AG10803 (cell line): ENCODE measurements at regions not wholly inside any gene's neighbourhood (a gene's known extent, or its start where the extent isn't known, plus 50 kb on each side); places are given as distances from the start of the nearest gene placed in this dataset.
"Not testable (repeated sequence)": the region's sequence is repeated elsewhere in the genome, so short reads cannot be mapped to it uniquely, and the experiment has no call there.

Experiments
- DNase-seq: peaks from one replicate; pipeline ENCODE4 v3.0.0; 2010; ENCODE audit warnings: low read depth
- H3K4me3 ChIP-seq: 2 replicates; pipeline ENCODE4 v1.5.1; 2011; ENCODE audit warnings: mild to moderate bottlenecking, low read length, control low read depth
- CTCF ChIP-seq: conservative IDR thresholded peaks from 2 replicates; pipeline ENCODE4 v1.5.1; 2011; ENCODE audit warnings: mild to moderate bottlenecking, low read length, control low read depth, inconsistent platforms

- TF ChIP-seq CTCF = no peak
- DNase-seq = no peak
- no peak overlapping the region for H3K4me3 ChIP-seq
Measured at GRCh38 chr7:145474009-145474686, 638.3 kb upstream of the TPK1 start.

GRCh38 chr7:145471883-145472282, 636.0 kb upstream of the TPK1 start:
- H3K4me3 ChIP-seq = no peak overlapping the region
- no peak for TF ChIP-seq CTCF
- no peak for DNase-seq

DNA sequence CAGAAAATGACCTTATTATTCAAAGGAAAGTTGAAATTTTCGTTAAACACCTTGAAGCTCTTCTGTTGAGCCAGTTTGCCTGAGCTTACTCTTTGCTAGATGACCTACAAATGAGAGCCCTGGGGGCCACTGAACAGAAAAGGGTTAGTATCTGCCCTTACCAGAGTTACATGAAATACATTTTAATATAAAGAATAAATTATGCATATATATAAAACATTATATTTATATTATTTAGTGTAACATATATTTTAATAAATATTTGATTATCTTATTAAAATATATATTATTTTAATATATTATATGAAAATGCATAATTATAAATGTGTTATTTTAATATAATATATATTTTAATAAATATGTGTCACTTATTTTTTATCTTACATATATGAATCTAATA, 628.4 kb upstream of the TPK1 start:
- no peak overlapping the region for H3K4me3 ChIP-seq
- TF ChIP-seq CTCF = no peak
- no peak for DNase-seq

DNA sequence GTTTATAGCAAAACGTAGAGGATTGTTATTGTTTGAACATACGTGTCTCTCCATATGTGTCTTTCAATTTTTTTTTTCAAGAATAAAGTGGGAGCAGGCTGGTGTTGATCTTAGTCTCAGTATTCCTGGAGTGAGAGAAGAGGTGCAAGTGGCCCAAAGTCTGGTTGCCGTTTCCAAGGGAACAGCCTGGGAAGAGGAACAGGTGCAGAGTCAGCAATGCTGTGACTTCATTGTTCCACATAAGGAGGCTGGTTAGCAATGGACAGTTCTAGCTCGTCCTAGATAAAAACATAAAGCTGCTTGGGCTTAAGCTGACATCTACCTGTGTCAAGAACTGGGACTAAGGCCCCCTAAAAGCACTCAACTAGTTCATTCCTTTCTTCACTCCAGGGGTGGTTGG, 626.6 kb upstream of the TPK1 start:
- no peak overlapping the region for H3K4me3 ChIP-seq
- TF ChIP-seq CTCF = no peak
- no peak for DNase-seq

GRCh38 chr7:145434811-145435210, 599.0 kb upstream of the TPK1 start:
- H3K4me3 ChIP-seq = no peak overlapping the region
- no peak for DNase-seq
- TF ChIP-seq CTCF = no peak

GRCh38 chr7:145431834-145432233, 596.0 kb upstream of the TPK1 start:
- no peak for DNase-seq
- TF ChIP-seq CTCF = no peak
- no peak overlapping the region for H3K4me3 ChIP-seq

- not testable (repeated sequence) for DNase-seq, H3K4me3 ChIP-seq
Measured at GRCh38 chr7:145418481-145418880, 582.6 kb upstream of the TPK1 start.

- TF ChIP-seq CTCF = no peak
- no peak for DNase-seq
- H3K4me3 ChIP-seq = no peak overlapping the region
Measured at GRCh38 chr7:145411066-145411465, 575.2 kb upstream of the TPK1 start.
